LNCAP (cell line): ENCODE measurements at regions not wholly inside any gene's neighbourhood (a gene's known extent, or its start where the extent isn't known, plus 50 kb on each side); places are given as distances from the start of the nearest gene placed in this dataset.

ENCODE experiments used
- CTCF ChIP-seq: fragments of 450-650 bp; IDR thresholded peaks from 2 replicates; pipeline ENCODE4 v1.5.1; 2017; ENCODE audit warnings: mild to moderate bottlenecking

DNA sequence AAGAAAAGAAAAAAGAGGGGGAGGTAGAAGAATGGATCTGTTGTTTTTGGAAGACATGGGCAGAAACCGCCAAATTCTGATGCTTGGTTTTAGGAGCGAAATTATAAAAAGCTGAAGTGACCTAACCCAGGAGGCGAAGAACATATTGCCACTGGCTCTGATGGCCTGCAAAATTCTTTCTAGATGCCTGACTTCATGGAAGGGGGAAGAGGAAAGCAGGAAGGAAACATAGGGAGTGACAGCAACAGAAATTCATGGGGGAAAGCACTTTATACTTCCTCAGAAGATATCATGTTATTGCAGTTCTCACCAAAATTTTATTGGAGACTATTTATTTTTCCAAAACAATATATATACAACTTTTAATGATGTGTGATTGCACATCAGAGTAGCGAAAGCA, 213.5 kb downstream of the DLEU7 start:
- TF ChIP-seq CTCF = no peak

DNA sequence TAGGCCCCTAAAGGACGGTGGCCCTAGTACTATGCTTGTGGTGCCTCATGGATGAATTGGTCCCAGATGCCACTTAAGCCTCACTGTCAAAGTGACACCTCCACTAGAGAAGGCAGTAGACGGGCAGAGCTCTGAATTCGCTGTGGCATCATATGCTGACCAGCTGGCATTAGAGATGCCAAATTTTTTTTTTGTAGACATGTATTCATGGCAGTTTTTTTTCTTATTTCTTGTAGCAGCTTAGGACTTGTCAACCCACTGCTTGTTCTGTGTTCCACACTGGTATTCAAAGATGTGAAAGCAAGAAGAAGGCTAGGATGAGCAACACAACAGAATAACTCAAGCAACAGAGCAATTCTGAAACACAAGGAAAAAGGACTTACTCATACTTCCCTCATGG, 212.5 kb downstream of the DLEU7 start:
- TF ChIP-seq CTCF = no peak

- no peak for TF ChIP-seq CTCF
These were observed 209.2 kb downstream of the DLEU7 start for GRCh38 chr13:50634339-50634738.

- TF ChIP-seq CTCF = no peak
These were observed 208.0 kb downstream of the DLEU7 start for GRCh38 chr13:50635504-50635903.

- TF ChIP-seq CTCF = no peak
These were observed 207.3 kb downstream of the DLEU7 start for GRCh38 chr13:50636007-50636704.

GRCh38 chr13:50643060-50643459, 200.4 kb downstream of the DLEU7 start:
- TF ChIP-seq CTCF = no peak

DNA sequence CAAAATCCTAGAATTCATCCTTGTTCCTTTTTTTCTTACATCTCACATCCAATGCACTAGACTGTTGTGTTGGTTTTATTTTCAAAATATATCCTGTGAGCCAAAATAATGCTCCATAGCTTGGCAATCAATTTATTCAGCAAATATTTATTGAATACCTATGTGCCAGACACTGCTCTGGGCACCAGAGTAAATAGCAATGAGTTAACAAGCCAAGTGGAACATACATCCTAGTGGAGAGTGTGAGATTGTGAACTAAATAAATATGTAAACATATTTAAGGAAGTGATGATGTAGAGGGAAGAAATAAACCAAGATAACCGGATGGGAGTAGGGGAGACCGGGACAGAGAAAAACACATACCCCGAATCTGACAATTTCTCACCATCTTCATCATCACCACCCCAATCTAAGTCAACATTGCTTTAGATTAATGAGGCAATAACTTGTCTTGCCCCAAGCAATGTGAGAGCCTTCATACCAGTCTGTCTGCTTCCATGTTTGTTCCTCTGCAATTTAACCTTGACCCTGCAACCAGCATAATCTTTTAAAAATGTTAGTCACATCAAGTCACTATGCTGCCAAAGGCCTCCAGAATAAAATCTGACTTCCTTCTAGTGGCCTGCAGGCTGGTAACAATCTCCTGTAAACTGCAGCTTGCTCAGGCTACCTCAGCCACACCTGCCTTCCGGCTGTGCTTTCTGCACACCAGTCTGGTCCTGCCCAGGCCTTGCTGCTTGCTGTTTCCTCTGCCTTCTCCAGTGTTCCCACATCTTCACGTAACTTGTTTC, 199.2 kb downstream of the DLEU7 start:
- peak; percentile 25; the same call in 1 of the 2 replicates for TF ChIP-seq CTCF
